Gastroesophageal sphincter (tissue), 3 donors: ENCODE measurements at regions not wholly inside any gene's neighbourhood (a gene's known extent, or its start where the extent isn't known, plus 50 kb on each side); places are given as distances from the start of the nearest gene placed in this dataset.

Source experiments
- CTCF ChIP-seq, 4 experiments: fragments of 200-600 bp in 2 of 4; fragments of 450-650 bp in 2 of 4; sonication (generic) in 1 of 4; IDR thresholded peaks; one replicate each; pipeline ENCODE4 v1.5.1; 2017 to 2019; ENCODE audit warnings: antibody characterized with exemption in 4 of 4, mild to moderate bottlenecking in 2 of 4, moderate library complexity in 2 of 4
- POLR2AphosphoS5 ChIP-seq: sonication (generic); formaldehyde crosslinking; IDR thresholded peaks from one replicate; pipeline ENCODE4 v1.6.1; 2017; ENCODE audit warnings: antibody characterized with exemption

GRCh38 chr12:131274061-131274460 is 320.4 kb downstream of the ADGRD1 start:
- no peak for TF ChIP-seq CTCF (IDR thresholded peaks at IDR 0.05)
- TF ChIP-seq POLR2AphosphoS5, result no peak
